GM12891 (cell line): ENCODE measurements at regions not wholly inside any gene's neighbourhood (a gene's known extent, or its start where the extent isn't known, plus 50 kb on each side); places are given as distances from the start of the nearest gene placed in this dataset.

Experiments used
- POLR2A ChIP-seq: IDR thresholded peaks from 2 replicates; pipeline ENCODE4 v1.6.1; 2011; ENCODE audit warnings: low read depth, low read length, control low read depth
- POLR2AphosphoS5 ChIP-seq: IDR thresholded peaks from 2 replicates; pipeline ENCODE4 v1.6.1; 2011; ENCODE audit warnings: low read depth, low read length, control low read depth
- TAF1 ChIP-seq: IDR thresholded peaks from 2 replicates; pipeline ENCODE4 v1.6.1; 2011; ENCODE audit warnings: low read depth, low read length, control low read depth

- TF ChIP-seq POLR2A (no peak), TAF1 (no peak), POLR2AphosphoS5 (no peak)
These were observed 2268.1 kb downstream of the PCDH7 start for GRCh38 chr4:32988165-32988811.
